ENCODE measurements at regions not wholly inside any gene's neighbourhood (a gene's known extent, or its start where the extent isn't known, plus 50 kb on each side); places are given as distances from the start of the nearest gene placed in this dataset.

DNA sequence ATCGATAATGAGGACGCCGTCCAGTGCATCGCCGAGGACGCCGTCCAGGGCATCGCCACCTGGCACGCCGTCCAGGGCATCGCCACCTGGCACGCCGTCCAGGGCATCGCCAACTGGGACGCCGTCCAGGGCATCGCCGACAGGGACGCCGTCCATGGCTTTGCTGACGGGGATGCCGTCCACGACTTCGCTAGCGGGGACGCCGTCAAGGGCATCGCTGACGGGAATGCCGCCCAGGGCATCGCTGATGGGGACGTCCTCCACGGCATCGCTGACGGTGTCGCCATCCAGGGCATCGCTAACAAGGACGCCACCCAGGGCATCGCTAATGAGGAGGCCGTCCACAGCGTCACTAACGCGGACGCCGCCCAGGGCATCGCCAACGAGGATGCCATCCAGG lies 946.5 kb downstream of the TUBA3C start:
- no peak for TF ChIP-seq CEBPB (tag; IDR thresholded peaks at IDR 0.05)
- TF ChIP-seq NR1H2 (CRISPR knock-in tag; IDR thresholded peaks at IDR 0.05): no peak
- TF ChIP-seq ZZZ3 (IDR thresholded peaks at IDR 0.05): no peak
- no peak for TF ChIP-seq TRIM28 (IDR thresholded peaks at IDR 0.05)
- TF ChIP-seq SMC3 (conservative IDR thresholded peaks at IDR 0.05; ENCODE audit: insufficient read depth, low read depth, low read length): no peak
- TF ChIP-seq RFX1 (IDR thresholded peaks at IDR 0.05): no peak
- TF ChIP-seq EP300 (IDR thresholded peaks at IDR 0.05; ENCODE audit: low read length): no peak
- no peak for TF ChIP-seq DNMT1 (IDR thresholded peaks at IDR 0.05)
- no peak for TF ChIP-seq BRD9 (IDR thresholded peaks at IDR 0.05; ENCODE audit: low read depth, partially characterized antibody)
- TF ChIP-seq POLR2A (conservative IDR thresholded peaks at IDR 0.05): no peak

Measured in K562 (cell line).